K562 (cell line): ENCODE measurements at regions not wholly inside any gene's neighbourhood (a gene's known extent, or its start where the extent isn't known, plus 50 kb on each side); places are given as distances from the start of the nearest gene placed in this dataset.

Source experiments
- CTCF ChIP-seq, 3 experiments: IDR thresholded peaks in 2 of 3; conservative IDR thresholded peaks in 1 of 3; 2 replicates each; pipeline ENCODE4 v1.5.1; 2011 to 2012; ENCODE audit warnings: low read length in 3 of 3, mild to moderate bottlenecking in 3 of 3, control low read depth in 2 of 3, improper control_type of control experiment in 1 of 3, inconsistent platforms in 1 of 3, low read depth in 1 of 3, mixed read lengths in 1 of 3, moderate library complexity in 1 of 3; ENCODE audit not compliant: insufficient read depth in 2 of 3
- ELF1 ChIP-seq: fragments of 200-800 bp; sonication (Bioruptor generic); IDR thresholded peaks from 2 replicates; pipeline ENCODE4 v1.6.1; 2016; ENCODE audit warnings: missing genetic modification characterization, missing compliant biosample characterization
- EZH2 ChIP-seq: IDR thresholded peaks from 2 replicates; pipeline ENCODE4 v1.6.1; 2012; ENCODE audit warnings: low read depth, mild to moderate bottlenecking, inconsistent platforms, low read length, borderline replicate concordance
- FOXP4 ChIP-seq: sonication (generic); formaldehyde crosslinking; IDR thresholded peaks from 2 replicates; pipeline ENCODE4 v1.8.0; 2022; ENCODE audit warnings: mild to moderate bottlenecking, missing genetic modification reagents, borderline replicate concordance
- IRF1 ChIP-seq: sonication (generic); formaldehyde crosslinking; IDR thresholded peaks from 2 replicates; pipeline ENCODE4 v1.8.0; 2022; ENCODE audit warnings: missing genetic modification reagents, mild to moderate bottlenecking, borderline replicate concordance
- POLR2A ChIP-seq: fragments of 450-650 bp; conservative IDR thresholded peaks from 2 replicates; pipeline ENCODE4 v1.6.1; 2016
- SIN3A ChIP-seq, 2 experiments: fragments of 150-350 bp in 1 of 2; IDR thresholded peaks; 2 replicates each; pipeline ENCODE4 v1.6.1; 2011 to 2016; ENCODE audit warnings: borderline replicate concordance in 2 of 2, low read depth in 2 of 2, low read length in 2 of 2, mild to moderate bottlenecking in 2 of 2, moderate library complexity in 2 of 2; ENCODE audit not compliant: control insufficient read depth in 1 of 2
- SIX5 ChIP-seq, 2 experiments: IDR thresholded peaks; 2 replicates each; pipeline ENCODE4 v1.6.1; 2011; ENCODE audit warnings: low read length in 2 of 2, borderline replicate concordance in 1 of 2, low read depth in 1 of 2, mild to moderate bottlenecking in 1 of 2, moderate library complexity in 1 of 2; ENCODE audit not compliant: insufficient read depth in 1 of 2
- ZNF224 ChIP-seq: sonication (generic); formaldehyde crosslinking; IDR thresholded peaks from 2 replicates; pipeline ENCODE4 v1.8.0; 2022; ENCODE audit warnings: mild to moderate bottlenecking, missing genetic modification reagents

DNA sequence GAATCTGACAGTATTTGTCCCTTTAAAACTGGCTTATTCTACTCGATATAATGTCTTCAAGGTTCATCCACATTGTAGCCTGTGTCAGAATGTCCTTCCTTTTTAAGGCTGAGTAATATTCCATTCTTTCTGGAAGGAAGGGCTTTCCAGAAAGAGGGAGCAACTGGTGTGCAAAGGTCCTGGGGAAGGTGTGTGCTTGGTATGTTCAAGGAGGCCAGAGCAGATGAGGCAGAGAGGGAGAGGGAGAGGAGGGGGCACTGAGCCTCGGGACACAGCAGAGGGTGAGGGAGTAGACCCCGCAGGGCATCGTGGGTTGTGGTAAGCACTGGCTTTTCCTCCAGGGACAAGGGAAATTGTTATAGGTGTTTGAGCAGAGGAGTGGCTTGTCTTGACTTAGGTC is 90.9 kb upstream of the NCOR2 start:
- TF ChIP-seq POLR2A, result no peak
- no peak for TF ChIP-seq EZH2
- no peak for TF ChIP-seq IRF1 (CRISPR knock-in tag)
- no peak for TF ChIP-seq FOXP4
- TF ChIP-seq SIN3A (IDR thresholded peaks at IDR 0.05; ENCODE audit: borderline replicate concordance in 2 of 2, control insufficient read depth in 1 of 2, low read depth in 2 of 2, low read length in 2 of 2), result no peak
- TF ChIP-seq CTCF (IDR thresholded peaks at IDR 0.05 in 2 of 3, conservative IDR thresholded peaks at IDR 0.05 in 1 of 3; ENCODE audit: insufficient read depth in 2 of 3, low read depth in 1 of 3, low read length in 3 of 3), result no peak
- TF ChIP-seq SIX5 (IDR thresholded peaks at IDR 0.05; ENCODE audit: borderline replicate concordance in 1 of 2, insufficient read depth in 1 of 2, low read depth in 1 of 2, low read length in 2 of 2), result no peak
- no peak for TF ChIP-seq ELF1 (tag)
- TF ChIP-seq ZNF224 (CRISPR knock-in tag), result no peak
